ENCODE measurements at regions not wholly inside any gene's neighbourhood (a gene's known extent, or its start where the extent isn't known, plus 50 kb on each side); places are given as distances from the start of the nearest gene placed in this dataset.

GRCh38 chr9:28747351-28747985, 1174.2 kb upstream of the C9orf72 start (continued):
- TF ChIP-seq ZHX1 (conservative IDR thresholded peaks at IDR 0.05; ENCODE audit: low read length) = no peak
- no peak for TF ChIP-seq ZNF24 (IDR thresholded peaks at IDR 0.05)
- TF ChIP-seq CEBPB (tag; IDR thresholded peaks at IDR 0.05) = no peak
- no peak for TF ChIP-seq BCOR (IDR thresholded peaks at IDR 0.05)
- TF ChIP-seq HEY1 (CRISPR knock-in tag; IDR thresholded peaks at IDR 0.05; ENCODE audit: borderline replicate concordance) = no peak
- no peak for TF ChIP-seq PCBP1 (IDR thresholded peaks at IDR 0.05; ENCODE audit: low read depth, low read length, poor library complexity, severe bottlenecking)
- TF ChIP-seq ZNF444 (CRISPR knock-in tag; IDR thresholded peaks at IDR 0.05) = no peak

- FAIRE-seq (no peak), ATAC-seq (no peak), DNase-seq (ENCODE audit: extremely low read depth in 1 of 4, low spot score in 3 of 4) (no peak)
- H2AFZ ChIP-seq (ENCODE audit: low read depth, low read length) = no peak overlapping the region
- intact Hi-C loops (cut with micrococcal nuclease) = no loop called here
- H3K27ac ChIP-seq (ENCODE audit: extremely low read depth, low read depth, low read length) = no peak overlapping the region
- H4K20me1 ChIP-seq (replicated peaks; ENCODE audit: control insufficient read depth, insufficient read depth, low read length) = no peaks in the 10 kb centered on the region
- POLR2A ChIA-PET = no interaction called here
- in situ Hi-C loops (cut with MboI) = no loop called here
- H3K36me3 ChIP-seq (ENCODE audit: control insufficient read depth, insufficient read depth, low read length) = no peaks in the 10 kb centered on the region
- H3K4me3 ChIP-seq = no peak overlapping the region
- H3K9me1 ChIP-seq (ENCODE audit: control insufficient read depth, insufficient read depth, low read length) = no peaks in the 10 kb centered on the region
- H3K4me2 ChIP-seq (ENCODE audit: insufficient read depth, low read length) = no peak overlapping the region
- no peak overlapping the region for H3K9ac ChIP-seq (ENCODE audit: insufficient read depth in 1 of 2, low read depth in 2 of 2, low read length in 2 of 2)
- BruUV-seq (replicated peaks) = no TSS peak
- no peaks in the 10 kb centered on the region for H3K4me1 ChIP-seq (replicated peaks in 1 of 2; ENCODE audit: control insufficient read depth in 2 of 2, insufficient read depth in 2 of 2, low read length in 2 of 2)
- CTCF ChIA-PET (ENCODE audit: low intra/inter-chr PET ratio) = no interaction called here
- H3K27me3 ChIP-seq (ENCODE audit: control insufficient read depth in 2 of 2, insufficient read depth in 2 of 2, low read length in 2 of 2) = no peaks in the 10 kb centered on the region
- no peaks in the 10 kb centered on the region for H3K79me2 ChIP-seq (ENCODE audit: control insufficient read depth, insufficient read depth, low read length)
- no peaks in the 10 kb centered on the region for H3K9me3 ChIP-seq (replicated peaks; ENCODE audit: control insufficient read depth, insufficient read depth, low read depth, low read length)
- WGBS (ENCODE audit: insufficient coverage, low coverage, missing lambda C conversion rate) = no CpG with 5 or more reads among the region's 2 CpGs
- TF ChIP-seq ZNF639 (CRISPR knock-in tag; conservative IDR thresholded peaks at IDR 0.05 in 1 of 2, IDR thresholded peaks at IDR 0.05 in 1 of 2) (no peak), ZNF197 (CRISPR knock-in tag; IDR thresholded peaks at IDR 0.05; ENCODE audit: low read depth) (no peak), ZBTB9 (CRISPR knock-in tag; IDR thresholded peaks at IDR 0.05) (no peak), USF1 (CRISPR knock-in tag; IDR thresholded peaks at IDR 0.05) (no peak), THRA (IDR thresholded peaks at IDR 0.05) (no peak), RUNX1 (IDR thresholded peaks at IDR 0.05; ENCODE audit: low read depth) (no peak), POLR3A (IDR thresholded peaks at IDR 0.05; ENCODE audit: borderline replicate concordance, extremely low read depth, insufficient read depth, insufficient read length) (no peak)
Observed at GRCh38 chr9:28750136-28750535, 1176.9 kb upstream of the C9orf72 start.

All from K562 (cell line).